GM18951 (cell line): ENCODE measurements at regions not wholly inside any gene's neighbourhood (a gene's known extent, or its start where the extent isn't known, plus 50 kb on each side); places are given as distances from the start of the nearest gene placed in this dataset.

Experiments
- POLR2A ChIP-seq: IDR thresholded peaks from 4 replicates; pipeline ENCODE4 v1.6.1; 2011; ENCODE audit warnings: mild to moderate bottlenecking; ENCODE audit not compliant: insufficient read length, insufficient read depth; ENCODE audit errors: extremely low read depth
- in situ Hi-C: fragments of 300-500 bp; cut with MboI; formaldehyde crosslinking; loops from one replicate; pipeline ENCODE4 v1.12.0; 2022; ENCODE audit warnings: low sequenced_read_pairs, mixed read lengths, inconsistent platforms; ENCODE audit not compliant: unreplicated experiment

DNA sequence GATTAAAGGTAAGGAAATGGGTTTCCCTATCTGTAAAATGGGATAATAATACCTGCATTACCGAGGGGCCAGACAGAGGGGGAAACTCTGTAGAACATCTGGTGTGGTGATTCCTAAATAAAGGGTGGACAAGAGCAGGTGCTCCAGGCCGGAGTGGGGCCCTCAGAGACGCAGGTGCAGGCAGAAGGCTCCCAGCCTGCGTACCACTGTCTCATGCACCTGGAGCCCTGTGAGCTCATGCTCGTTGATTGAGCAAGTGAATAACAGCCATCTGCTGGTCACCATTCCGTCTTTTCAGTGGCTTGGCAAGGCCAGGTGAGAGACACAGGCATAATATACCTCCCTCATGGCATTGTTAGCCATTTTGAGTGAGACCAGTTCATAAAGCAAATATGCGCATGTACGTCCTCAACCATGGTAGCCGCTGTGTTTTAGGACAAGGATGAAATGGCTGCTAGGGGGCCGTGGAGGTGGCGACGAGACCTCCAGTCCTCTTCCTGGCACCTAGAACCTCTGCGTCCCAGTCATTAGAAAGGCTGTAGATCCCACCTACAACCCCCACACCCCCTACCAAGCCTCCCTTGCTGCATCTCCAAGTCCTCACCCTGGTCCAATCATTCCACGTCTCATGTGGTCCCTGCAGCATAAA lies 198.0 kb upstream of the MVB12B start:
- TF ChIP-seq POLR2A: no peak
- in situ Hi-C loops: no loop called here

DNA sequence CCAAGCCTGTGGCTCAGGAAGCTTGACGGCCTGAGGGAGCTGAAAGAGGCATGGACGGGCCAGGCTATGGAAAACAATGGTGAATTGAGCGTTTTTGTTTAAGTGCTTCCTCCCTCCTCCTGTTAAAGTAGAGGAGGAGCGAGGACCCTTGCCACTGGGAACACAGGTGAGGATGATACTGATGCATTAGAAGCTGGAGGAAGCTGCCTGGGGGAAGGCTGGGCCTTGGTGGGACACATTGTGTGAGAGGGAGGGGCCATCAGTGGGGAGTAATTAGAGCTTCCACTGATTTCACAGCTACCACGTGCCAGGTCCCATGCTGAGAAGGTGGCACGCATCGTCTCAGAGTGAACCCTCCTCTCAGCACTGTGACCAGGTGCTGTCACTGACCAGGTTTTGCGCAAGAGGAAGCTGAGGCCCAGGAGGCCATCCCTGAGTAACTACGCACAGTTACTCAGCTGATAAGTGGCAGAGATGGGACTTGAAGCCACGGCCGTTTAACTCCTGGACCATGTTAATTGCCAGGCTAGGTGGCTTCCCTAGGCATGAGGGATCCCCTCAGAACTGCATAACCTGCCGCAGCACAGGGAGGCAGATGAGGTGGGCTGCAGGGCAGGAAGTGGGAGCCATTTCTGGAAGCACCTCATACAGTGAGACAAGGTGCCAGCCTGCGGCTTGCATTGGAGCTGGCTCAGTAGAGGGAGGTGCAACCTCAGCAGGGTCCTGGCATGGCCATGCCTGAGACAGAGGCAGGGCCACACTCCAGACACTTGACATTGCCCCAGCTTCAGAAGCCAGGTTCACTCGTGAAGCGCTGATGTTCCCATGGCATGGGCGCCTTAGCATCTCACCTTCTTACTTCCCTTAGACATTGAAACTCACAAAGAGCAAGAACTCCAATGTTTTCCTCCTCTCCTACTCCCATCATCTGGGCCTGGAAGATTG lies 195.3 kb upstream of the MVB12B start:
- in situ Hi-C loops: no loop called here
- no peak for TF ChIP-seq POLR2A

DNA sequence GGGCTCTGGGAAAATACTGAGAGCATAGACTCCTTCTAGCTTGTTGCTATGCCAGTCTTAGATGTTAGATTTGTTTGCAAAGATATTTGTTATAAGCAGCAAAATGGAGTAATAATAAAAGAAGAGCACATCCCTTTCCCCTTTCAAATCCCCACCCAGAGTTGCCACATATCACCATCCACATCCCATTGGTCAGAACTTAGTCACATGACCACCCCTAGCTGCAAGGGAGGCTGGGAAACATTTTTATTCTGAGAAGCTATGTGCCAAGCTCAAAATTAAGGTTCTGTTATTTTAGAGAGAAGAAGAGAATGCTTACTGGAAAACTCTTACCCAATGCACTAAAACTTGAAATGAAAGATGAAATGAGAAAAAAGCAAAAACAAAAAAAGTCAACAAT lies 193.9 kb upstream of the MVB12B start:
- in situ Hi-C loops: no loop called here
- no peak for TF ChIP-seq POLR2A

DNA sequence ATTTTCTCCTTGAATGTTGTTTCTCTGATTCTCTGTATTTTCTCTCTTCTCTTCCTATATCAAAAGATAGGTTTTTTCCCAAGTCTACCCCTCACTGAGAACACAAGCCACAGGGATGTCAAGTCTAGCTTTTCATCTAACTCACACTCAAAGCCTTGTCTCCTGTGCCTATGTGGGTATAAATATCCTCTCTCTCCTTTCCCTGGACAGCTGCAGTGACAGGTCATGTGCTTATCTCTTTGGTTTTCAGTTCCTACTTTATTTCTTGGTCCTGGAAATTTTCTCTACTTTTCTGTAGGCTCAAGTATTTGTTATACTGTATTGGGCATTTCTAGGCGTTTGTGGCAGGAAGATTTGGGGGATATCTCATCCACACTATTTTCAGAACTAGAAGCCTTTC lies 182.4 kb upstream of the MVB12B start:
- in situ Hi-C loops: no loop called here
- TF ChIP-seq POLR2A: no peak

DNA sequence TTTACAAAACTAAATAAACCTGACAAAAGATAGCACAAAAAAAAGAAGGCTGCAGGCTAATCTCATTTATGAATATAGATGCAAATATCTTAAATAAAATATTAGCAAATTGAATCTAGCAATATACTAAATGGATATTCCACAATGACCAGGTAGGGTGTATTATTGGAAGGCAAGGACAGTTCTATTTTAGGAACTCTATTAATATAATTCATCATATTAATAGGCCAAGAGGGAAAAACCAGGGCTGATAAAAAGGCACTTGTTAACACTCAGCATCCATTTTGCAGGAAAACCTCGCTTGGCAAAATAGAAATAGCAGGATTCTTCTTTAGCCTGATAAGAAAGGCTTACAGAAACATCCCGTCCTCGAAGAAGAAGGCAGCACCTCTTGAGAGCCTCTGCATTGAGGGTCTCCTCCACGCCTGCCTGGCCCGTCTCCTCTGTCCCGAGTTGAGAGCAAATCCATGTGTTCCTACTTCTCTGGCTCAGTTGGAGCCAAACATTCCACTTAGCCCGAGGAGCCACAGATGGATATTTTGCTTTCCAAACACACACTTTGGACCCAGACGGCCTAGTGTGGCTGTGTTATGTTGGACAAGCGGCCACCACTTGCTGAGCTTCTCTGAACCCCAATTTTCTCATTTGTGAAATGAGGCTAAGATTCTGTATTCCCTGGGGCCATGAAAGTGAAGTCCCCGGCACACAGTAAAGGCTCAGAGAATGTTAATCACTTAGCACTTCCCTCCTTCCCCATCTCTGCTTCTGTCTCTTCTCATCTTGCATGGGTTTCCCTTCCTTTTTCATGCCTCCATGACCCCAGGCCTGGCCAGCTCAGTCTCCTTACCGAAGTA lies 181.8 kb upstream of the MVB12B start:
- in situ Hi-C loops: no loop called here
- no peak for TF ChIP-seq POLR2A

DNA sequence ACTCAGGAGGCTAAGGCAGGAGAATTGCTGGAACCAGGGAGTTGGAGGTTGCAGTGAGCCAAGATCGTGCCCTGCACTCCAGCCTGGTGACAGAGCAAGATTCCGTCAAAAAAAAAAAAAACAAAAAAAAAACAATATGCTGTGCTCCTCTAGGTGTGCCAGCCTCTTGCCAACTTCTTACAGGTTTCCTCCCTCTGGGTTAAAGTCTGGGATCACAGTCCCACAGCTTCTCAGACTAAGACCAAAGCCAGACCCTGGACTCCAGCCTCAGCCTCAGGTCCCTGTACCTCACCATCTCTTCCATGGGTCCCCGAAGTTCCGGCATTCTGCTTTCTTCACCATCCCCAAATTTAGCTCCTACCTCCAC lies 180.8 kb upstream of the MVB12B start:
- TF ChIP-seq POLR2A: no peak
- in situ Hi-C loops: no loop called here

DNA sequence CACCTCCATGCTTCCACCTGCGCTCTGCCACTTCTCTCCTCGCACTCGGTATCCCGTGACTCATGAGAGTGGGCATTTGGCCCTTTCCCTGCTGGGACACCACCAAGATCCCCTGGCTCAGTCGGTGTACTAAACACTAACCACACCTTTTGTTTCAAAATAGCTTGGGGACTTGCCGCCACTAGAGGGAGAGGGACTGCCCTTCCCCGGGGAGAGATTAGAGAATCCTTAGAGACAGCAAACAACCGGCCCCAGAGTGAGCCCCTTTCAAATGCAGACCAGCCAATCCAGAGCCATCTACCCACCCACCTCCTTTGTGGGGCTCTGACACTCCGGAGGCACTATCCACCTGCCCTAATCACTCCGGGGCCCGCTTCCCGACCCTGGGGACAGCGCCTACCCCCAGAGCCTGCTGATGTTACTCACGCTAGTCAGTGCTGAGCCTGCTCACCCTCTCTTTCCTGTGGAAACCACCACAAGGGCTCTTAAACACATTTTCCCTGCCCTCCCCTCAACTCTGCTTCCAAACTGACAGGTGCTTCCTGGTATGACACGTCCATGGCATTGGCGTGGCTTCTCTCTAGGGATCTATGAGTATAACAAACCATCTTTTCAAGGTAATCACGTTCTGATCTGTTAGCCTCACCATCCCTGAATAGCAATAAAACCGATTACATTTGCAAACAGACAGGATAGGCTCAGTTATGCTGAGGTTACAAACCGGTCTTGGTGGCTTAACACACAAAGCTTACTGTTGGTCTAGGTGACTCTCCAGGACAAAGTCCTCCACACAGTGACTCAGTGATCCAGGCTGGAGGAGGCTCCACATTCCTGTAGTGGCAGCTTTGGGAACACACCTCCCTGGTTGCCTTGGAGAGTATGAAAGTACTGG lies 180.1 kb upstream of the MVB12B start:
- no peak for TF ChIP-seq POLR2A
- in situ Hi-C loops: no loop called here

DNA sequence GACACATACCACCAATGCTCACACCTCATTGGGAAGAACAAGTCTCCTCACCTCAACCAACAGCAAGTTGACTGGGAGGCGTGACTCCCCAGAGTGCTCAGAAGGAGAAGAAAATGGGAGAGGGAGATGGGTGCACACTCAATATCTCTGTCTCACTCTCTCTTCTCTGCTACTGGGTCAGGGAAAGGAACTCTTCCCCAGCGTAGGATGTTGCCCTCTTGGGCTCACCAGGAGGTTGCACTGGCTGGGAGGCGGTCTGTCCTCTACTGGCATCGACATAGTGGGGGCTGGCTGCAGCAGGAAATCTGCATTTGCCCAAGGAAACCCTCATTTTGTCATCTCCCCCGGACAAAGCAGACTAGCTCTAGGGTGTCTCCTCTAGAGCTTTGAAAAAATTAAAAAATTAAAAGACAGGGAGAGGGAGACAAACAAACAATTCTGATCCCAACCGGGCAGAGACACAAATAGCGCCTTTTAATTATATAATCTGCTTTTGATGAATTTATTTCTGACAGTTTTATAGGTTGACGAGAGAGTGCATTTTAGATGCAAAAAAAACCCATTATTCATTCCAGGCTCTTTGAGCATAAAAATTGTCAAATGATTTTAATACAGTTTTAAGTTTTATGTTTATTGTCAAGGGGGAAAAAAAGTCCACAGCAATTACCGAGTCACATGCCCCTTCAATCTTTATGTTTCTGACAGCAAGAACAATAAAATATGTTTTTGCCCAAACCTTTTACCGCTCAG lies 179.3 kb upstream of the MVB12B start:
- in situ Hi-C loops: no loop called here
- TF ChIP-seq POLR2A: no peak

DNA sequence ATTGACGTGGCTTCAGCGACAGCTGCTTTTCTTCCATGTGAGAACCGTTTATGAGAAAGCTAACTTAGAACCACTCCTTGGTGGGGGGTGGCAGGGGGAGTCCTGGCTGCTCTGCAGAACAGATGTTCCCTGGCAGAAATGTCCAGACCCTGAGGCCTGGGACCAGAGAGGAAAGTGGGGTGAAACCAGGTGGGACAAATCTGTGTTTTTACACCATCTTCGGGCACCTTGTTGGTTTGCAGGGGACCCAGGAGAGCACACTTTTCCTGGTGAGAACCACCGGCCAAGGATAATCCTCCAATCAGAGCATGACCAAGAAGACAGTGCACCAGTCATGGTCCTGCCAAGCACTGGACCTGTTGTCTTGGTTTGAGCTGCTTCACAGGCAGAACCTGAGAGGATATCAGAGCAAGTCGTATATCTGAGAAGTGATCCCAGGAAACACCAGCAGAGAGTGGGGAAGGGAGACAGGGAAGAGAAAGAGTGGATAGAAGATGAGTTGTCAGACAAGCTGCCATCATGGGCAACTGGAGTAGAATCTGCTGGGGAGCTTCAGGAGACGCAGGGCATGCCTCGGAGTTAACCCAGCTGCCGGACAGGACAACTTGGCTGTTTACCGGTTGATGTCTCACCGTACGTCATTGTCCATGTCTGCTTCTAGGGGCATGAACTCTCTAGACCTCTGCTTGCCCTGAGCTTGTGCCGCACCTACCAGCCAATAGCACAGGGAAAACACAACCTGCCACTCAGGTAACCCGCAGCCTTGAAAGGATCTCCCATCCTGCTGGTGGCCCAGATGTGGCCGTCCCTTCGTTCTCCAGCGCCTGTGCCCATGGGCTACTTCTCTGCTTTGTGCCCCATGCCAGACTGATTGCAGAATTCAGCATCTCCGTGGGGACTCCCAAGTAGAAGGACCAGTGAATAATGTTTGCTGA lies 178.4 kb upstream of the MVB12B start:
- TF ChIP-seq POLR2A: no peak
- in situ Hi-C loops: no loop called here

DNA sequence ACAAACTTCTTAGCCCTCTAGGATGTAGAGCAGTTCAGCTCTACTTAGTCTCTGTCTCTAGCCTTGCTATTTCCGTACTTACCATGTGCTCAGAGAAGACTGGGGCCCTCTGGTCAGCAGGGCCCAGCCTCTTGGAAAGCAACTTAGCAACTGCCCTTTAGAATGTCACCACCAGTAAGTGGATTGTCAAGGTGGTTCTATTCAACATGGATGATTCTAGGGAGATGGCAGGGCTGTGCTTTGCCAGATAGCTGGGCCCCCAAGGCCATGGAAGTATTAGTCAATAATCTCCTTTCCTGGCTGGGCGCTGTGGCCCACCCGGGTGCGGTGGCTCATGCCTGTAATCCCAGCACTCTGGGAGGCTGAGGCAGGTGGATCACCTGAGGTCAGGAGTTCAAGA lies 177.6 kb upstream of the MVB12B start:
- in situ Hi-C loops: no loop called here
- TF ChIP-seq POLR2A: no peak

DNA sequence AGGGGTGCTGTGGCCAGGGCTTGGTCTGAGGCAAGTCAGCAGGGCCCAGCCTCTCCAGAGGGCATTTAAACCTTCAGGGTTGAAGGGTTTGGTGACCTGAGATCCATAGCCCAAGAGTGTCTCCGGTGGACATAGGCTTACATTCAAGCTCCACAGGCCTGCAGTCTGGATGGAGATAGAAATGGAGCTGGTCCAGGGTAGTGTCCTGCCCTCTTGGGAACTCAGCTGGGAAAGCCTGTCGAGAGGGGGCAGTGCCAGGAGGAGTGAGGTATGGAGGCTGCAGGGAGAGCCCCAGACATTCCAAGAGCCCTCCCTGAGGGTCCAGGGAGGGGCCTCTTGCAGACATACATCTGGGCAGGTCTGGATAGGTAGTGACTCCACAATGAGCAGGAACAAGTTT lies 177.0 kb upstream of the MVB12B start:
- TF ChIP-seq POLR2A: no peak
- in situ Hi-C loops: no loop called here
